H1 (cell line): ENCODE measurements at regions not wholly inside any gene's neighbourhood (a gene's known extent, or its start where the extent isn't known, plus 50 kb on each side); places are given as distances from the start of the nearest gene placed in this dataset.

Experiments used
- EZH2 ChIP-seq: fragments of 200-600 bp; sonication (generic); IDR thresholded peaks from 2 replicates; pipeline ENCODE4 v1.7.1; 2012; ENCODE audit warnings: low read depth, mild to moderate bottlenecking, moderate library complexity, low read length, inconsistent platforms; ENCODE audit not compliant: severe bottlenecking
- HDAC6 ChIP-seq: IDR thresholded peaks from one replicate; pipeline ENCODE4 v1.7.1; 2012; ENCODE audit warnings: low read depth, mild to moderate bottlenecking, inconsistent platforms, low read length, moderate library complexity
- KDM1A ChIP-seq: fragments of 200-600, 300-600 bp; sonication (generic); IDR thresholded peaks from 2 replicates; pipeline ENCODE4 v1.7.1; 2016; ENCODE audit warnings: mild to moderate bottlenecking, low read length, borderline replicate concordance

GRCh38 chr11:122002926-122003325 is 113.1 kb downstream of the BLID start:
- TF ChIP-seq EZH2 (no peak), KDM1A (no peak), HDAC6 (no peak)
